HCT116 (cell line): ENCODE measurements at regions not wholly inside any gene's neighbourhood (a gene's known extent, or its start where the extent isn't known, plus 50 kb on each side); places are given as distances from the start of the nearest gene placed in this dataset.

Experiments
- ATAC-seq: fragments of 200-7000 bp; cut with Tn5 transposase; 2 replicates; pipeline ENCODE4 v1.9.1; 2020; ENCODE audit warnings: mild to moderate bottlenecking, moderate library complexity
- BruUV-seq: library from RNA; stranded (reverse); fragments of 400-500 nt; replicated peaks from 2 replicates; lab custom pipeline; 2021; lab: Mats Ljungman, UMichigan
- CTCF ChIA-PET: fragments of 300-600 bp; sonication (Branson Sonifier 250); formaldehyde crosslinking; loops from one replicate; lab custom pipeline; 2021; ENCODE audit warnings: antibody characterized with exemption; lab: Charles Lee
- POLR2A ChIA-PET: fragments of 300-600, 350-600 bp; sonication (Branson Sonifier 250); formaldehyde crosslinking; loops from one replicate; lab custom pipeline; 2021; ENCODE audit warnings: antibody characterized with exemption; lab: Charles Lee
- RAD21 ChIA-PET, 2 experiments: fragments of 300-600 bp; sonication (Branson Sonifier 250); formaldehyde crosslinking; loops; one replicate each; lab custom pipeline; 2023; ENCODE audit warnings: low total read pairs in 2 of 2; ENCODE audit not compliant: uncharacterized antibody in 2 of 2, unreplicated experiment in 2 of 2, low non-redundant PET in 1 of 2; lab: Charles Lee
- DNase-seq: peaks from one replicate; pipeline ENCODE4 v3.0.0-alpha.2; 2010; ENCODE audit warnings: low read depth, low spot score
- H2AFZ ChIP-seq: fragments of 200-600 bp; shearing (Covaris generic), sonication (generic); 2 replicates; pipeline ENCODE4 v1.6.1; 2017; ENCODE audit warnings: low read depth, mixed run types, mixed read lengths, antibody characterized with exemption, low read length; ENCODE audit not compliant: poor library complexity, severe bottlenecking
- H3K27ac ChIP-seq: 2 replicates; pipeline ENCODE4 v1.5.1; 2012; ENCODE audit warnings: low read depth, low read length
- H3K27me3 ChIP-seq: fragments of 200-600 bp; sonication (generic); 2 replicates; pipeline ENCODE4 v1.6.1; 2016; ENCODE audit warnings: mixed run types, low read length, mixed read lengths; ENCODE audit not compliant: insufficient read depth
- H3K36me3 ChIP-seq, 2 experiments: fragments of 200-500 bp in 1 of 2; fragments of 200-600 bp in 1 of 2; sonication (Bioruptor generic) in 1 of 2; sonication (generic) in 1 of 2; 2 replicates each; pipeline versions ENCODE4 v1.5.1 to v1.6.1; 2014 to 2016; ENCODE audit warnings: low read length in 2 of 2, inconsistent platforms in 1 of 2, mixed read lengths in 1 of 2, mixed run types in 1 of 2; ENCODE audit not compliant: insufficient read depth in 2 of 2, control insufficient read depth in 1 of 2
- H3K4me1 ChIP-seq, 2 experiments: fragments of 200-600 bp in 1 of 2; sonication (generic) in 1 of 2; 2 replicates each; pipeline versions ENCODE4 v1.5.1 to v1.6.1; 2012 to 2017; ENCODE audit warnings: low read length in 2 of 2, inconsistent platforms in 1 of 2, mild to moderate bottlenecking in 1 of 2, mixed read lengths in 1 of 2, mixed run types in 1 of 2, moderate library complexity in 1 of 2; ENCODE audit not compliant: insufficient read depth in 2 of 2, control insufficient read depth in 1 of 2
- H3K4me2 ChIP-seq: fragments of 200-600 bp; sonication (generic); 2 replicates; pipeline ENCODE4 v1.6.1; 2017; ENCODE audit warnings: mixed run types, low read length, mixed read lengths
- H3K4me3 ChIP-seq, 2 experiments: fragments of 200-600 bp in 1 of 2; sonication (generic) in 1 of 2; replicated peaks in 1 of 2; 2 replicates each; pipeline ENCODE4 v1.5.1; 2011 to 2016; ENCODE audit warnings: low read length in 2 of 2, control low read depth in 1 of 2, low read depth in 1 of 2, mild to moderate bottlenecking in 1 of 2, mixed read lengths in 1 of 2, mixed run types in 1 of 2
- H3K79me2 ChIP-seq: fragments of 200-600 bp; sonication (generic); 2 replicates; pipeline ENCODE4 v1.6.1; 2017; ENCODE audit warnings: mild to moderate bottlenecking, mixed run types, low read length, moderate library complexity, mixed read lengths; ENCODE audit not compliant: insufficient read depth
- H3K9ac ChIP-seq: fragments of 200-600 bp; sonication (generic); 2 replicates; pipeline ENCODE4 v1.6.1; 2016; ENCODE audit warnings: low read length, mixed read lengths
- H3K9me2 ChIP-seq: fragments of 200-600 bp; sonication (generic), shearing (Covaris generic); 2 replicates; pipeline ENCODE4 v1.6.1; 2017; ENCODE audit warnings: mixed run types, mild to moderate bottlenecking, moderate library complexity; ENCODE audit not compliant: insufficient read depth
- H3K9me3 ChIP-seq, 2 experiments: fragments of 200-500 bp in 1 of 2; fragments of 200-600 bp in 1 of 2; sonication (Bioruptor generic) in 1 of 2; sonication (generic) in 1 of 2; 2 replicates each; pipeline ENCODE4 v1.6.1; 2014 to 2017; ENCODE audit warnings: low read length in 2 of 2, mixed read lengths in 2 of 2, inconsistent platforms in 1 of 2, low read depth in 1 of 2, mild to moderate bottlenecking in 1 of 2, mixed run types in 1 of 2, moderate library complexity in 1 of 2; ENCODE audit not compliant: control insufficient read depth in 1 of 2, insufficient read depth in 1 of 2
- H4K20me1 ChIP-seq: fragments of 200-600 bp; sonication (generic), shearing (Covaris generic); 2 replicates; pipeline ENCODE4 v1.6.1; 2017; ENCODE audit warnings: mixed run types, mild to moderate bottlenecking, moderate library complexity; ENCODE audit not compliant: insufficient read depth
- ATF3 ChIP-seq: IDR thresholded peaks from 2 replicates; pipeline ENCODE4 v1.6.1; 2012
- CEBPB ChIP-seq: IDR thresholded peaks from 2 replicates; pipeline ENCODE4 v1.6.1; 2012; ENCODE audit warnings: low read depth
- EGR1 ChIP-seq: IDR thresholded peaks from 2 replicates; pipeline ENCODE4 v1.6.1; 2012; ENCODE audit warnings: low read depth
- EZH2 ChIP-seq: fragments of 200-600 bp; sonication (generic); IDR thresholded peaks from 2 replicates; pipeline ENCODE4 v1.6.1; 2017; ENCODE audit warnings: antibody characterized with exemption, mixed run types
- SIN3A ChIP-seq: IDR thresholded peaks from 2 replicates; pipeline ENCODE4 v1.6.1; 2012; ENCODE audit warnings: low read depth
- SP1 ChIP-seq: IDR thresholded peaks from 2 replicates; pipeline ENCODE4 v1.6.1; 2012; ENCODE audit warnings: low read depth
- SRF ChIP-seq: IDR thresholded peaks from 2 replicates; pipeline ENCODE4 v1.6.1; 2012; ENCODE audit warnings: low read depth
- TCF7L2 ChIP-seq: IDR thresholded peaks from 2 replicates; pipeline ENCODE4 v1.7.0; 2011; ENCODE audit warnings: borderline replicate concordance, inconsistent platforms; ENCODE audit not compliant: insufficient read depth, insufficient read length; ENCODE audit errors: extremely low read depth
- ZFX ChIP-seq: fragments of 450-650 bp; IDR thresholded peaks from 2 replicates; pipeline ENCODE4 v1.6.1; 2017
- ZNF274 ChIP-seq: fragments of 200-500 bp; sonication (Bioruptor generic); IDR thresholded peaks from 2 replicates; pipeline ENCODE4 v1.6.1; 2014; ENCODE audit warnings: mild to moderate bottlenecking, low read depth, low read length, inconsistent platforms
- intact Hi-C: fragments of 100-400 bp; cut with micrococcal nuclease; formaldehyde crosslinking; loops from 2 replicates; pipeline ENCODE4 v1.10.0; 2022
- TF ChIP-seq, protein P1 (sequence below), 3 experiments: fragments of 200-600 bp in 1 of 3; sonication (generic) in 1 of 3; IDR thresholded peaks in 2 of 3; conservative IDR thresholded peaks in 1 of 3; 2 replicates each; pipeline ENCODE4 v1.5.1; 2012 to 2017; ENCODE audit warnings: low read depth in 2 of 3, low read length in 2 of 3, antibody characterized with exemption in 1 of 3, borderline replicate concordance in 1 of 3, control low read depth in 1 of 3, mild to moderate bottlenecking in 1 of 3, mixed read lengths in 1 of 3, mixed run types in 1 of 3, moderate library complexity in 1 of 3; ENCODE audit not compliant: insufficient read depth in 1 of 3

GRCh38 chrX:117752745-117753144 lies 363.9 kb downstream of the KLHL13 start (continued):
- TF ChIP-seq, protein P1, sequence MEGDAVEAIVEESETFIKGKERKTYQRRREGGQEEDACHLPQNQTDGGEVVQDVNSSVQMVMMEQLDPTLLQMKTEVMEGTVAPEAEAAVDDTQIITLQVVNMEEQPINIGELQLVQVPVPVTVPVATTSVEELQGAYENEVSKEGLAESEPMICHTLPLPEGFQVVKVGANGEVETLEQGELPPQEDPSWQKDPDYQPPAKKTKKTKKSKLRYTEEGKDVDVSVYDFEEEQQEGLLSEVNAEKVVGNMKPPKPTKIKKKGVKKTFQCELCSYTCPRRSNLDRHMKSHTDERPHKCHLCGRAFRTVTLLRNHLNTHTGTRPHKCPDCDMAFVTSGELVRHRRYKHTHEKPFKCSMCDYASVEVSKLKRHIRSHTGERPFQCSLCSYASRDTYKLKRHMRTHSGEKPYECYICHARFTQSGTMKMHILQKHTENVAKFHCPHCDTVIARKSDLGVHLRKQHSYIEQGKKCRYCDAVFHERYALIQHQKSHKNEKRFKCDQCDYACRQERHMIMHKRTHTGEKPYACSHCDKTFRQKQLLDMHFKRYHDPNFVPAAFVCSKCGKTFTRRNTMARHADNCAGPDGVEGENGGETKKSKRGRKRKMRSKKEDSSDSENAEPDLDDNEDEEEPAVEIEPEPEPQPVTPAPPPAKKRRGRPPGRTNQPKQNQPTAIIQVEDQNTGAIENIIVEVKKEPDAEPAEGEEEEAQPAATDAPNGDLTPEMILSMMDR (IDR thresholded peaks at IDR 0.05 in 2 of 3, conservative IDR thresholded peaks at IDR 0.05 in 1 of 3; ENCODE audit: borderline replicate concordance in 1 of 3, insufficient read depth in 1 of 3, low read depth in 2 of 3, low read length in 2 of 3), result no peak

DNA sequence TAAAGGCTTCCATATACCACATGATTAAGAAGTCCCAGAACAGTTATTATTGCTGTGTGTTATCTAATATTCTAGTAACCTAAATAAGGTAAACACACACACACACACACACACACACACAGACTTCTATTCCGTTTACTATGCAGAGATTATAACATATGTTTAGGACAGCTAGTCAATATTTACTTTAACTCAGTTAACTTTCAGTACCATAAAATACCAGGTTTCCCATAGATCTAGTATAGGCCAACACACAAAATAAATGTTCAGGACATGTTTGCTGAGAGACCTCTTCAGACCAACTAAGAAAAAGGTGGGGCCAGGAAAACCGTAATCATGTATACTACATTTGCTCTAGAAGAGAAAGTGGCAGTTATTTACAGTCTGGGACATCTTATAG lies 365.5 kb downstream of the KLHL13 start:
- no peak for TF ChIP-seq EGR1
- TF ChIP-seq, all 23 proteins: peak for 0
- no peak for DNase-seq
- Histone ChIP-seq H3K4me1 (no peaks in the 10 kb centered on the region), H3K4me3 (no peak overlapping the region), H3K4me2 (no peak overlapping the region), H3K79me2 (no peaks in the 10 kb centered on the region), H3K9me2 (no peaks in the 10 kb centered on the region), H3K9me3 (no peaks in the 10 kb centered on the region), H3K27ac (no peak overlapping the region), H2AFZ (no peak overlapping the region), H3K27me3 (no peaks in the 10 kb centered on the region), H3K36me3 (no peaks in the 10 kb centered on the region), H3K9ac (no peak overlapping the region), H4K20me1 (no peaks in the 10 kb centered on the region; the same call in 1 of the 2 replicates)
- POLR2A ChIA-PET, result no interaction called here
- no peak for ATAC-seq
- no TSS peak for BruUV-seq
- RAD21 ChIA-PET, result no interaction called here
- intact Hi-C loops, result no loop called here
- CTCF ChIA-PET, result no interaction called here

DNA sequence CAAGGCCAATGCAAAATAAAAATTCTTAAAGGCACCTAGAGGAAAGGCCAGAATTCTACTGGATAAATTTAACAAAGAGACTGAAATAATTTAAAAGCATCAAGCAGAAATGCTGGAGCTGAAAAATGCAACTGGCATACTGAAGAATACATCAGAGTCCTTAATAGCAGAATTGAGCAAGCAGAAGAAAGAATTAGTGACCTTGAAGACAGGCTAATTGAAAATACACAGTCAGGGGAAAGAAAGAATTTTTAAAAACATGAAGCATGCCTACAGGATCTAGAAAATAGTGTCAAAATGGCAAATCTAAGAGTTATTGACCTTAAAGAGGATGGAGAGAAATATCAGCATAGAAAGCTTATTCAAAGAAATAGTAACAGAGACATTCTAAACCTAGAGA lies 371.7 kb downstream of the KLHL13 start:
- ChIA-PET RAD21 (no interaction called here), CTCF (no interaction called here), POLR2A (no interaction called here)
- H3K9ac ChIP-seq, result no peak overlapping the region
- H3K79me2 ChIP-seq, result no peaks in the 10 kb centered on the region
- H3K27ac ChIP-seq, result no peak overlapping the region
- H3K4me3 ChIP-seq, result no peak overlapping the region
- DNase-seq, result no peak
- no peaks in the 10 kb centered on the region; the same call in 1 of the 2 replicates for H4K20me1 ChIP-seq
- no peak overlapping the region for H2AFZ ChIP-seq
- no peaks in the 10 kb centered on the region for H3K4me1 ChIP-seq
- no peak overlapping the region for H3K4me2 ChIP-seq
- no peaks in the 10 kb centered on the region for H3K27me3 ChIP-seq
- intact Hi-C loops, result no loop called here
- no peaks in the 10 kb centered on the region for H3K9me2 ChIP-seq
- H3K36me3 ChIP-seq, result no peaks in the 10 kb centered on the region
- no peak for ATAC-seq
- H3K9me3 ChIP-seq, result no peaks in the 10 kb centered on the region
- BruUV-seq, result no TSS peak
- TF ChIP-seq, protein P1 (IDR thresholded peaks at IDR 0.05 in 2 of 3, conservative IDR thresholded peaks at IDR 0.05 in 1 of 3; ENCODE audit: borderline replicate concordance in 1 of 3, insufficient read depth in 1 of 3, low read depth in 2 of 3, low read length in 2 of 3), result no peak
- no peak for TF ChIP-seq ZFX
- no peak for TF ChIP-seq EGR1
- TF ChIP-seq SP1, result no peak
- no peak for TF ChIP-seq TCF7L2
- no peak for TF ChIP-seq SIN3A
- no peak for TF ChIP-seq EZH2
- TF ChIP-seq CEBPB, result no peak
- no peak for TF ChIP-seq ZNF274
- no peak for TF ChIP-seq ATF3
- no peak for TF ChIP-seq SRF
